ENCODE measurements at regions not wholly inside any gene's neighbourhood (a gene's known extent, or its start where the extent isn't known, plus 50 kb on each side); places are given as distances from the start of the nearest gene placed in this dataset.

DNA sequence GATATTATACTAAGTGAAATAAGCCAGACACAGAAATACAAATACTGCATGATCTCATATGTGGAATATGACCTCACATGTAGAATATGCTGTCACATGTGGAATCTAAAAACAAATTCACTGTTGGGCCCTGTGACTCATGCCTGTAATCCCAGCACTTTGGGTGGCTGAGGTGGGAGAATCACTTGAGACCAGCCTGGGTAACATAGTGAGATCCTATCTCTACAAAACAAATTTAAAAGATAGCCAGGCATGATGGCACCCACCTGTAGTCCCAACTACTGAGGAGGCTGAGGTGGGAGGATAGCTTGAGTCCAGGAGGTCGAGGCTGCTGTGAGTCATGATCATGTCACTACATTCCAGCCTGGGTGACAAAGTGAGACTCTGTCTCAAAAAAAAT lies 160.3 kb downstream of the PTEN start:
- TF ChIP-seq EZH2 (IDR thresholded peaks at IDR 0.05; ENCODE audit: low read depth, low read length, severe bottlenecking) (no peak), RAD21 (IDR thresholded peaks at IDR 0.05 in 1 of 2, conservative IDR thresholded peaks at IDR 0.05 in 1 of 2; ENCODE audit: low read depth in 2 of 2, low read length in 2 of 2) (no peak), YY1 (IDR thresholded peaks at IDR 0.05; ENCODE audit: low read depth, low read length) (no peak), POLR2A (IDR thresholded peaks at IDR 0.05; ENCODE audit: control extremely low read depth in 1 of 2, low read depth in 2 of 2, low read length in 2 of 2) (no peak), EP300 (IDR thresholded peaks at IDR 0.05; ENCODE audit: borderline replicate concordance in 1 of 2, low read depth in 2 of 2, low read length in 2 of 2) (no peak), KDM1A (IDR thresholded peaks at IDR 0.05; ENCODE audit: borderline replicate concordance, low read length) (no peak), RBBP5 (IDR thresholded peaks at IDR 0.05; ENCODE audit: borderline replicate concordance, low read depth, low read length) (no peak), POLR2AphosphoS5 (IDR thresholded peaks at IDR 0.05; ENCODE audit: low read depth, low read length) (no peak), HDAC6 (IDR thresholded peaks at IDR 0.05; ENCODE audit: low read depth, low read length) (no peak), BACH1 (IDR thresholded peaks at IDR 0.05; ENCODE audit: low read length) (no peak), JUND (IDR thresholded peaks at IDR 0.05; ENCODE audit: low read length) (no peak)
- TF ChIP-seq, protein P1, sequence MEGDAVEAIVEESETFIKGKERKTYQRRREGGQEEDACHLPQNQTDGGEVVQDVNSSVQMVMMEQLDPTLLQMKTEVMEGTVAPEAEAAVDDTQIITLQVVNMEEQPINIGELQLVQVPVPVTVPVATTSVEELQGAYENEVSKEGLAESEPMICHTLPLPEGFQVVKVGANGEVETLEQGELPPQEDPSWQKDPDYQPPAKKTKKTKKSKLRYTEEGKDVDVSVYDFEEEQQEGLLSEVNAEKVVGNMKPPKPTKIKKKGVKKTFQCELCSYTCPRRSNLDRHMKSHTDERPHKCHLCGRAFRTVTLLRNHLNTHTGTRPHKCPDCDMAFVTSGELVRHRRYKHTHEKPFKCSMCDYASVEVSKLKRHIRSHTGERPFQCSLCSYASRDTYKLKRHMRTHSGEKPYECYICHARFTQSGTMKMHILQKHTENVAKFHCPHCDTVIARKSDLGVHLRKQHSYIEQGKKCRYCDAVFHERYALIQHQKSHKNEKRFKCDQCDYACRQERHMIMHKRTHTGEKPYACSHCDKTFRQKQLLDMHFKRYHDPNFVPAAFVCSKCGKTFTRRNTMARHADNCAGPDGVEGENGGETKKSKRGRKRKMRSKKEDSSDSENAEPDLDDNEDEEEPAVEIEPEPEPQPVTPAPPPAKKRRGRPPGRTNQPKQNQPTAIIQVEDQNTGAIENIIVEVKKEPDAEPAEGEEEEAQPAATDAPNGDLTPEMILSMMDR (IDR thresholded peaks at IDR 0.05; ENCODE audit: control extremely low read depth in 1 of 3, insufficient read depth in 1 of 3, low read depth in 1 of 3, low read length in 3 of 3) = no peak
- TF ChIP-seq, protein P2, sequence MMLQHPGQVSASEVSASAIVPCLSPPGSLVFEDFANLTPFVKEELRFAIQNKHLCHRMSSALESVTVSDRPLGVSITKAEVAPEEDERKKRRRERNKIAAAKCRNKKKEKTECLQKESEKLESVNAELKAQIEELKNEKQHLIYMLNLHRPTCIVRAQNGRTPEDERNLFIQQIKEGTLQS (IDR thresholded peaks at IDR 0.05; ENCODE audit: insufficient read depth, low read depth, low read length) = no peak

Data from H1 (cell line).